ENCODE measurements at regions not wholly inside any gene's neighbourhood (a gene's known extent, or its start where the extent isn't known, plus 50 kb on each side); places are given as distances from the start of the nearest gene placed in this dataset.

DNA sequence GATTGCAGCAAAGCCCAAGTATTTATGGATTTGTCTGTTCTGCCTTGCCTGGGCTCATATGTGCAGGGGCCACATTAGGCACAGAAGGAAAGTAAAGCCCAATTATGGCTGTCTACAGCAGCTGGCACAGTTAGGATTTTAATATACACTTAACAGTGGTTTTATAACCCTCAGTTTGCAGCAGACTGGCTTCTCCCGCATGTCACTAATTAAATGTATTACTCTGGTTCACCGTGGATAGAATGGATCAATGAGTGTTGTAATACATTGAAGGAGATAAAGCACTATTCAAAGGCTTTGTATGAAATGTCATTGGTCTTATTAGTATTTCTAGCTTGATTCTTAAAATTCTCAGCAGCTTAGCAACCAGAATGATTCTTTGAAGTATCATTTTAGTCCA is 320.2 kb downstream of the KCNS3 start:
- TF ChIP-seq GATA3 (IDR thresholded peaks at IDR 0.05; ENCODE audit: low read depth, low read length) (no peak), GATA2 (IDR thresholded peaks at IDR 0.05; ENCODE audit: low read depth, low read length) (no peak)

Data from SH-SY5Y (cell line).